ENCODE measurements at regions not wholly inside any gene's neighbourhood (a gene's known extent, or its start where the extent isn't known, plus 50 kb on each side); places are given as distances from the start of the nearest gene placed in this dataset.

- H3K36me3 ChIP-seq (ENCODE audit: control insufficient read depth, low read depth, low read length): no peaks in the 10 kb centered on the region
- H3K27ac ChIP-seq (ENCODE audit: low read length): no peak overlapping the region
- H3K9ac ChIP-seq (ENCODE audit: low read length): no peak overlapping the region
- H3K4me1 ChIP-seq (ENCODE audit: control insufficient read depth, low read depth, low read length): peaks cover under 1% of the 10 kb centered on the region
- no peaks in the 10 kb centered on the region for H3K9me3 ChIP-seq (ENCODE audit: control insufficient read depth, low read depth, low read length)
- no peak overlapping the region for H3K4me3 ChIP-seq (ENCODE audit: low read length)
- no peaks in the 10 kb centered on the region for H3K27me3 ChIP-seq (ENCODE audit: control insufficient read depth, insufficient read depth, low read length)
Measured at GRCh38 chr4:96708766-96709165, 868.9 kb downstream of the PDHA2 start.

GRCh38 chr4:96713271-96713850, 873.5 kb downstream of the PDHA2 start:
- H3K9me3 ChIP-seq (ENCODE audit: control insufficient read depth, low read depth, low read length): no peaks in the 10 kb centered on the region
- H3K27ac ChIP-seq (ENCODE audit: low read length): no peak overlapping the region
- no peak overlapping the region for H3K9ac ChIP-seq (ENCODE audit: low read length)
- no peaks in the 10 kb centered on the region for H3K36me3 ChIP-seq (ENCODE audit: control insufficient read depth, low read depth, low read length)
- H3K4me1 ChIP-seq (ENCODE audit: control insufficient read depth, low read depth, low read length): no peaks in the 10 kb centered on the region
- no peaks in the 10 kb centered on the region for H3K27me3 ChIP-seq (ENCODE audit: control insufficient read depth, insufficient read depth, low read length)
- no peak overlapping the region for H3K4me3 ChIP-seq (ENCODE audit: low read length)

GRCh38 chr4:96729641-96730040, 889.7 kb downstream of the PDHA2 start:
- Histone ChIP-seq H3K9me3 (ENCODE audit: control insufficient read depth, low read depth, low read length) (peaks cover 10% of the 10 kb centered on the region), H3K36me3 (ENCODE audit: control insufficient read depth, low read depth, low read length) (no peaks in the 10 kb centered on the region), H3K27me3 (ENCODE audit: control insufficient read depth, insufficient read depth, low read length) (no peaks in the 10 kb centered on the region), H3K4me1 (ENCODE audit: control insufficient read depth, low read depth, low read length) (no peaks in the 10 kb centered on the region), H3K4me3 (ENCODE audit: low read length) (no peak overlapping the region), H3K9ac (ENCODE audit: low read length) (no peak overlapping the region), H3K27ac (ENCODE audit: low read length) (no peak overlapping the region)

GRCh38 chr4:96730432-96730831, 890.5 kb downstream of the PDHA2 start:
- no peak overlapping the region for H3K9ac ChIP-seq (ENCODE audit: low read length)
- H3K27ac ChIP-seq (ENCODE audit: low read length): no peak overlapping the region
- no peaks in the 10 kb centered on the region for H3K36me3 ChIP-seq (ENCODE audit: control insufficient read depth, low read depth, low read length)

GRCh38 chr4:96736352-96736889, 896.5 kb downstream of the PDHA2 start:
- no peaks in the 10 kb centered on the region for H3K27me3 ChIP-seq (ENCODE audit: control insufficient read depth, insufficient read depth, low read length)
- peak overlapping the region; percentile 93 for H3K27ac ChIP-seq (ENCODE audit: low read length)
- H3K36me3 ChIP-seq (ENCODE audit: control insufficient read depth, low read depth, low read length): no peaks in the 10 kb centered on the region
- peaks cover 20% of the 10 kb centered on the region for H3K9me3 ChIP-seq (ENCODE audit: control insufficient read depth, low read depth, low read length)
- no peak overlapping the region for H3K9ac ChIP-seq (ENCODE audit: low read length)
- H3K4me3 ChIP-seq (ENCODE audit: low read length): no peak overlapping the region
- H3K4me1 ChIP-seq (ENCODE audit: control insufficient read depth, low read depth, low read length): peaks cover 5% of the 10 kb centered on the region

More at GRCh38 chr4:96730432-96730831, 890.5 kb downstream of the PDHA2 start:
- Histone ChIP-seq H3K4me3 (ENCODE audit: low read length) (no peak overlapping the region), H3K4me1 (ENCODE audit: control insufficient read depth, low read depth, low read length) (no peaks in the 10 kb centered on the region), H3K9me3 (ENCODE audit: control insufficient read depth, low read depth, low read length) (peaks cover 10% of the 10 kb centered on the region), H3K27me3 (ENCODE audit: control insufficient read depth, insufficient read depth, low read length) (no peaks in the 10 kb centered on the region)

GRCh38 chr4:96739101-96739500, 899.2 kb downstream of the PDHA2 start:
- Histone ChIP-seq H3K4me1 (ENCODE audit: control insufficient read depth, low read depth, low read length) (peaks cover 5% of the 10 kb centered on the region), H3K4me3 (ENCODE audit: low read length) (no peak overlapping the region), H3K27me3 (ENCODE audit: control insufficient read depth, insufficient read depth, low read length) (no peaks in the 10 kb centered on the region), H3K9ac (ENCODE audit: low read length) (no peak overlapping the region), H3K9me3 (ENCODE audit: control insufficient read depth, low read depth, low read length) (peaks cover 19% of the 10 kb centered on the region), H3K36me3 (ENCODE audit: control insufficient read depth, low read depth, low read length) (no peaks in the 10 kb centered on the region), H3K27ac (ENCODE audit: low read length) (no peak overlapping the region)

GRCh38 chr4:96742332-96743014, 902.6 kb downstream of the PDHA2 start:
- H3K36me3 ChIP-seq (ENCODE audit: control insufficient read depth, low read depth, low read length): no peaks in the 10 kb centered on the region
- peaks cover 20% of the 10 kb centered on the region for H3K9me3 ChIP-seq (ENCODE audit: control insufficient read depth, low read depth, low read length)
- H3K27ac ChIP-seq (ENCODE audit: low read length): no peak overlapping the region
- no peak overlapping the region for H3K4me3 ChIP-seq (ENCODE audit: low read length)
- no peaks in the 10 kb centered on the region for H3K4me1 ChIP-seq (ENCODE audit: control insufficient read depth, low read depth, low read length)
- H3K9ac ChIP-seq (ENCODE audit: low read length): no peak overlapping the region
- no peaks in the 10 kb centered on the region for H3K27me3 ChIP-seq (ENCODE audit: control insufficient read depth, insufficient read depth, low read length)

- Histone ChIP-seq H3K4me3 (ENCODE audit: low read length) (no peak overlapping the region), H3K9ac (ENCODE audit: low read length) (no peak overlapping the region), H3K4me1 (ENCODE audit: control insufficient read depth, low read depth, low read length) (no peaks in the 10 kb centered on the region), H3K36me3 (ENCODE audit: control insufficient read depth, low read depth, low read length) (no peaks in the 10 kb centered on the region), H3K27ac (ENCODE audit: low read length) (no peak overlapping the region), H3K27me3 (ENCODE audit: control insufficient read depth, insufficient read depth, low read length) (no peaks in the 10 kb centered on the region), H3K9me3 (ENCODE audit: control insufficient read depth, low read depth, low read length) (peaks cover 24% of the 10 kb centered on the region)
Measured at GRCh38 chr4:96744676-96745075, 904.8 kb downstream of the PDHA2 start.

GRCh38 chr4:96753216-96753615, 913.3 kb downstream of the PDHA2 start:
- H3K27ac ChIP-seq (ENCODE audit: low read length): no peak overlapping the region
- H3K9me3 ChIP-seq (ENCODE audit: control insufficient read depth, low read depth, low read length): peaks cover 6% of the 10 kb centered on the region
- H3K27me3 ChIP-seq (ENCODE audit: control insufficient read depth, insufficient read depth, low read length): no peaks in the 10 kb centered on the region
- H3K4me1 ChIP-seq (ENCODE audit: control insufficient read depth, low read depth, low read length): no peaks in the 10 kb centered on the region
- H3K9ac ChIP-seq (ENCODE audit: low read length): no peak overlapping the region
- H3K4me3 ChIP-seq (ENCODE audit: low read length): no peak overlapping the region
- no peaks in the 10 kb centered on the region for H3K36me3 ChIP-seq (ENCODE audit: control insufficient read depth, low read depth, low read length)

GRCh38 chr4:96755569-96756484, 915.9 kb downstream of the PDHA2 start:
- Histone ChIP-seq H3K4me1 (ENCODE audit: control insufficient read depth, low read depth, low read length) (no peaks in the 10 kb centered on the region), H3K27me3 (ENCODE audit: control insufficient read depth, insufficient read depth, low read length) (no peaks in the 10 kb centered on the region), H3K36me3 (ENCODE audit: control insufficient read depth, low read depth, low read length) (no peaks in the 10 kb centered on the region), H3K27ac (ENCODE audit: low read length) (no peak overlapping the region), H3K9me3 (ENCODE audit: control insufficient read depth, low read depth, low read length) (no peaks in the 10 kb centered on the region), H3K4me3 (ENCODE audit: low read length) (no peak overlapping the region), H3K9ac (ENCODE audit: low read length) (no peak overlapping the region)

GRCh38 chr4:96756584-96756983, 916.7 kb downstream of the PDHA2 start:
- Histone ChIP-seq H3K36me3 (ENCODE audit: control insufficient read depth, low read depth, low read length) (no peaks in the 10 kb centered on the region), H3K9ac (ENCODE audit: low read length) (no peak overlapping the region), H3K4me1 (ENCODE audit: control insufficient read depth, low read depth, low read length) (no peaks in the 10 kb centered on the region)

More at GRCh38 chr4:96756584-96756983, 916.7 kb downstream of the PDHA2 start:
- Histone ChIP-seq H3K4me3 (ENCODE audit: low read length) (no peak overlapping the region), H3K27me3 (ENCODE audit: control insufficient read depth, insufficient read depth, low read length) (no peaks in the 10 kb centered on the region), H3K27ac (ENCODE audit: low read length) (no peak overlapping the region), H3K9me3 (ENCODE audit: control insufficient read depth, low read depth, low read length) (no peaks in the 10 kb centered on the region)

Data from iPS-18a (cell line).